ENCODE measurements at regions not wholly inside any gene's neighbourhood (a gene's known extent, or its start where the extent isn't known, plus 50 kb on each side); places are given as distances from the start of the nearest gene placed in this dataset.

DNA sequence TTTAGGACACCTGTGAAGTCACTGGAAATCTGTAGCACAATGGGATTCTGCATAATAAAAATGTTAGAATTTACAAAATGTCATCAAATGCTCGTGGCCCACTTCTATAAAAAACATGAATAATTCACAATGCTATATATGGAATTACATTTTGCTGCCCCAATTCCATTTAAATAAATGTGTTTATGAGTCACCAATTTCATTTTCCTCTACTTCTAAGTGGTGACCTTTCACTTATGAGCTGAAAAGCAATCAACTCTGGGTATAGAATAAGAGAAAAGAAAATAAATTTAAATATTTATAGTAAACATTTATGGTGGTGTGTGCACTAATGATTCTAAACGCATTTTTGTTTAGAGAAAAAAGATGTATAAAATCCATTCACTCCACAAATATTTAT, 516.7 kb upstream of the MIR17HG start:
- in situ Hi-C loops (cut with MboI; ENCODE audit: low pct_ligation_motif_present in 1 of 4, low pct_unique_long_range_greater_than_20kb in 1 of 4, low sequenced_read_pairs in 3 of 4) (no loop called here), intact Hi-C loops (cut with DNase I; ENCODE audit: low total_unique reads) (no loop called here)
- no peak overlapping the region for H3K27ac ChIP-seq
- 49 to 63% methylated on average over 2 of the region's 2 CpGs for WGBS, 2 donors (ENCODE audit: low coverage in 1 of 2)
- H3K9me3 ChIP-seq = no peaks in the 10 kb centered on the region
- no peak overlapping the region for H3K4me3 ChIP-seq
- H3K4me1 ChIP-seq = no peaks in the 10 kb centered on the region
- no peaks in the 10 kb centered on the region for H3K27me3 ChIP-seq
- no peaks in the 10 kb centered on the region for H3K36me3 ChIP-seq
- TF ChIP-seq, protein P1, sequence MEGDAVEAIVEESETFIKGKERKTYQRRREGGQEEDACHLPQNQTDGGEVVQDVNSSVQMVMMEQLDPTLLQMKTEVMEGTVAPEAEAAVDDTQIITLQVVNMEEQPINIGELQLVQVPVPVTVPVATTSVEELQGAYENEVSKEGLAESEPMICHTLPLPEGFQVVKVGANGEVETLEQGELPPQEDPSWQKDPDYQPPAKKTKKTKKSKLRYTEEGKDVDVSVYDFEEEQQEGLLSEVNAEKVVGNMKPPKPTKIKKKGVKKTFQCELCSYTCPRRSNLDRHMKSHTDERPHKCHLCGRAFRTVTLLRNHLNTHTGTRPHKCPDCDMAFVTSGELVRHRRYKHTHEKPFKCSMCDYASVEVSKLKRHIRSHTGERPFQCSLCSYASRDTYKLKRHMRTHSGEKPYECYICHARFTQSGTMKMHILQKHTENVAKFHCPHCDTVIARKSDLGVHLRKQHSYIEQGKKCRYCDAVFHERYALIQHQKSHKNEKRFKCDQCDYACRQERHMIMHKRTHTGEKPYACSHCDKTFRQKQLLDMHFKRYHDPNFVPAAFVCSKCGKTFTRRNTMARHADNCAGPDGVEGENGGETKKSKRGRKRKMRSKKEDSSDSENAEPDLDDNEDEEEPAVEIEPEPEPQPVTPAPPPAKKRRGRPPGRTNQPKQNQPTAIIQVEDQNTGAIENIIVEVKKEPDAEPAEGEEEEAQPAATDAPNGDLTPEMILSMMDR (IDR thresholded peaks at IDR 0.05) = no peak
- TF ChIP-seq POLR2A (IDR thresholded peaks at IDR 0.05) (no peak), POLR2AphosphoS5 (IDR thresholded peaks at IDR 0.05) (no peak), EP300 (IDR thresholded peaks at IDR 0.05; ENCODE audit: low read depth) (no peak)
- no peak for DNase-seq

DNA sequence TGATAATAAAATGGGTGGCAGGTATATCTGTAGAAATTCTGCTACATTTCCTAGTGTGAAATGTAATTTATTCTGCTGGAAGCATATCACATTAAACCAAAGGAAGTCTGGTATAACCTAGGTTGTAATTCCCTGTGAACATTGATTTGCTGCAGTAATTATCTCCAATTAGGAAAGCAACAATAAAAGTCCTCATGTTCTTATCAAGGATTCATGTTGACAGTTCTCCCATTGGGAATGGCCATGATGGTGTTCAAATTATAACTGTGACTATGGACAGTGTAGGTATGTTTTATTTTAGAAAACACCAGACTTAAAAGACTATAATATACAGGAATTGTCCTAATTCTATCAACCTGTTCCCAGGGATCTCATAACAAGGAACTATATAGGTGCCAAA, 513.5 kb upstream of the MIR17HG start:
- no peaks in the 10 kb centered on the region for H3K9me3 ChIP-seq
- DNase-seq = no peak
- no peak overlapping the region for H3K27ac ChIP-seq
- H3K4me3 ChIP-seq = no peak overlapping the region
- intact Hi-C loops (cut with DNase I; ENCODE audit: low total_unique reads) (no loop called here), in situ Hi-C loops (cut with MboI; ENCODE audit: low pct_ligation_motif_present in 1 of 4, low pct_unique_long_range_greater_than_20kb in 1 of 4, low sequenced_read_pairs in 3 of 4) (no loop called here)
- H3K27me3 ChIP-seq = no peaks in the 10 kb centered on the region
- H3K36me3 ChIP-seq = no peaks in the 10 kb centered on the region
- no peaks in the 10 kb centered on the region for H3K4me1 ChIP-seq
- TF ChIP-seq POLR2A (IDR thresholded peaks at IDR 0.05) = no peak
- TF ChIP-seq, protein P1 (IDR thresholded peaks at IDR 0.05) = no peak
- no peak for TF ChIP-seq EP300 (IDR thresholded peaks at IDR 0.05; ENCODE audit: low read depth)
- no peak for TF ChIP-seq POLR2AphosphoS5 (IDR thresholded peaks at IDR 0.05)

DNA sequence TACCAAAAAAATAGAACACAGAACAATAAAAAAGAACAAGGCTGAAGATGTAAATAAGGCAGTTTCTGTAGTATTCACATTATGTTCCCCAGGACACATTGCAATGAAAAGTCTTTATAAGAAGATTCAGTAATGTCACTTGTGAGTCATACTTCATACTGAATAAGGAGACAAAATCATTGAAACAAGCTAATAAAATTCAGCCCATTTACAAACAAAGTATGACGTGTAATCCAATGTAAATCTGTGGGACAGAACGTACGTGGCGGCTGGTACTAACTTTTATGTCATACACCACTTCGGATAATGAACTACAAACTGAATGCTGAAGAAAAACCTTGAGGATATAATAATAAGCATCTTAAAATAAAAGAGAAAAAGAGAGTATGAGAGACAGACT, 512.8 kb upstream of the MIR17HG start:
- in situ Hi-C loops (cut with MboI; ENCODE audit: low pct_ligation_motif_present in 1 of 4, low pct_unique_long_range_greater_than_20kb in 1 of 4, low sequenced_read_pairs in 3 of 4) (no loop called here), intact Hi-C loops (cut with DNase I; ENCODE audit: low total_unique reads) (no loop called here)
- DNase-seq = no peak
- Histone ChIP-seq H3K9me3 (no peaks in the 10 kb centered on the region), H3K27me3 (no peaks in the 10 kb centered on the region), H3K4me1 (no peaks in the 10 kb centered on the region), H3K27ac (no peak overlapping the region), H3K4me3 (no peak overlapping the region), H3K36me3 (no peaks in the 10 kb centered on the region)
- no peak for TF ChIP-seq POLR2AphosphoS5 (IDR thresholded peaks at IDR 0.05)
- no peak for TF ChIP-seq POLR2A (IDR thresholded peaks at IDR 0.05)
- TF ChIP-seq, protein P1 (IDR thresholded peaks at IDR 0.05) = no peak
- no peak for TF ChIP-seq EP300 (IDR thresholded peaks at IDR 0.05; ENCODE audit: low read depth)
- 80% methylated on average over 2 to 5 of the region's 5 CpGs for WGBS, 2 donors (ENCODE audit: low coverage in 1 of 2)

DNA sequence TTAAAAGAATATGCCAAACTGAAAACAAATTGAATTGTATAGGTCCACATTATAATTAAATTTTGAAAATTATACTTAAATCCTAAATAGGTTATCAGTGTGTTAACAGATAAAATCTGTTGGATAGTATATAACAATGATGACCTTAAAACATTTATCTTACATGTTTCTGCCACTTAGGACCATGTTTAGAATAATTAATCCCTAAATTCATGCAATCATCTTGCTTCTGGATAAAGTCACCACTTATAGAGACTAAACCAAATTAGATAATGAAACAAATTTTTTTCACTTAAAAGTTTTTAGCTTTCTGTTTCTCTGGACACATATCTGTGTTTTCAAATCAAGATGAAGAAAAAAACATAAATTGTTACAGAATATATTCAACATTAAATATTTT, 511.7 kb upstream of the MIR17HG start:
- Histone ChIP-seq H3K4me1 (no peaks in the 10 kb centered on the region), H3K9me3 (no peaks in the 10 kb centered on the region), H3K4me3 (no peak overlapping the region), H3K27me3 (no peaks in the 10 kb centered on the region), H3K36me3 (no peaks in the 10 kb centered on the region), H3K27ac (no peak overlapping the region)
- TF ChIP-seq POLR2AphosphoS5 (IDR thresholded peaks at IDR 0.05) (no peak), EP300 (IDR thresholded peaks at IDR 0.05; ENCODE audit: low read depth) (no peak), POLR2A (IDR thresholded peaks at IDR 0.05) (no peak)
- TF ChIP-seq, protein P1 (IDR thresholded peaks at IDR 0.05) = no peak
- intact Hi-C loops (cut with DNase I; ENCODE audit: low total_unique reads) = no loop called here
- no peak for DNase-seq
- in situ Hi-C loops (cut with MboI; ENCODE audit: low pct_ligation_motif_present in 1 of 4, low pct_unique_long_range_greater_than_20kb in 1 of 4, low sequenced_read_pairs in 3 of 4) = no loop called here
